Muscle of arm (tissue), 1 donor: ENCODE measurements at regions not wholly inside any gene's neighbourhood (a gene's known extent, or its start where the extent isn't known, plus 50 kb on each side); places are given as distances from the start of the nearest gene placed in this dataset.

ENCODE experiments used
- DNase-seq: peaks from one replicate; pipeline ENCODE4 v3.0.0-alpha.2; 2013

DNA sequence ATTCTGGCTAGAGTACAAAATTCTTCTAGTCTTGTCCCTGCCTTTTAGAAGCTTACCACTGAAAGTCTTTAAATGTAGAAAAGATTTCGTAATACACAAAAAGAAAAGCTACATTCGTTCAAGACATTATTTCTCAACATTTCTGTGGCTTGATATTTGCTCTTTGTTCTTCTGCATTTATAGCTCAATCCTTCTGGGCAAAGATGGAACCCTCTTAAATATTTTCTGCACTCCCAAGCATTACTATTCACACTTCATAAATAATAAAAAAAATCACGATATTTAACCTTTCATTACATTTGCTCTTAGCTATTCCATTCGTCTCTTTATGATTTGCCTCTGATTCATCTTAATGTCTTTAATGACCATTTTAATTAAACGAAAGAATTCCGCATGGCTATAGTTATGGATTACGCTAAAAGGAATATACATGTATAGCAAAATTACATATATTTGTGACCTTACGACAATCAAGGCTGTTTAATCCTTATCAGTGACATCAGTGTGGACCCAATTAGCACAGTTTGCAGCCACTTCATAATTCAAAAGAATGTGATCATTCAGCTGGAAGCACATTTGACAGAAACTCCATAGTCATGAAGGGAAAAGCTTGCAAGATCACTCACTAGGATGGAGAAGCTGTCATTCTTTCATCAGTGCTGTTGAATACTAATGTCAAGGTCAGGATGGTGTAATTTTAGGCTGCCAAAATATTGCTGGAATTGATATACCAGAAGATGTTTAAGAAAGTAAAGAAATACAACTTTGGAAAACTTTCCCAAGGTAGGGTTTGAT is 1075.0 kb upstream of the TENM3 start:
- DNase-seq = no peak

DNA sequence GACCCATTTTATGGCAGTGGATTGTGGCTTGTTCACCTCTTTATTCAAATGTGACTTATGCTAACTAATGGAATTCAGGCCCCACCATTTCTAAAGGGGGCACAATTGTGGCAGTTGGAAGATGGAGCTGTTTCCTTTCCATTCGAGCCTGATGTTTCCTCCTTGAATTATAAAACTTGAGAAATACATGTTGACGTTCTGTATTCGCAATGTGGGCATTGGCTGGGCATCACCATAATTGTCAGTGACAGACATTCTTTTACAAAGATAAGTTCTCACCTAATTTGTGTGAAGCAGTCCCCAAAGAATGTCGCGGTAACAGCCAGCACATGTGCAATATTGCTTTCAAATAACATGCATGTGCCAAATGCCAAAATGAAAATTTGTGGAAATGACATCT is 1070.2 kb upstream of the TENM3 start:
- DNase-seq = no peak

DNA sequence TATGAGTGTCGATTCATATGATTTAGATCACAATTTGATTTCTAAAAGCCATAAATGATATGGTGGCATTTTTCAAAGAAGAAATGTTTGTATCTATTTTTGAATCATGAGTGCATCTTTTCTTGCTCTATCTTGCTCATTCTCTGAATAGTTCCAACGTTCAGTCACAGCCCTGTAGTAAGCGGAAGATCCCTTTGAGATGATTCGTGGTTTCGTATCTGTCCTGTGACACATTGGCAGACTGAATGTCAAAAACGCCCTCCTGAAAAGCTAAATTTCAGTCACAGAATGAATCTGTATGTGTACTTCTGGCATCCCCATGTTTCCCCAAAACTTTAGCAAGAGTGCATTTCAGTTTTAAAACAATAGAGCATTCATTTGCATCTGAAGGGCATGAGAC is 1066.9 kb upstream of the TENM3 start:
- DNase-seq = no peak

DNA sequence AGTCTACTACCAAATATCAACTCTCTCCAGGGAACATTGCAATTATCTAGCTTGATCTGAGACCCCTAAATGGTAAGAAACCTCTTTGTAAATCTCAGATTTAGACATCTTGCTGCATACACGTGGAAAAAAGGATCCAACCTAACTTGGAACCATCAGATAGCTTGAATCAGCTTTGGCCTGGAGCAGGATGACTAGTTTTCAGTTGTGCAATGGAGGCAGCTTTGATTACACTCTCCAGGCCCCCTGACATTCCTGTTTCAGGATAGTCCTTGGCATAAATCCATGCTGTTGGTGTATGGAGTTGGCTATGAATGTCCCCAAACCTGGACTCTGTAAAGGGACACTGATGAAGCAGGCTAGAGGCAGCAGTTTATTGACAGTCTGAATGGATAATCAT is 1061.9 kb upstream of the TENM3 start:
- no peak for DNase-seq

DNA sequence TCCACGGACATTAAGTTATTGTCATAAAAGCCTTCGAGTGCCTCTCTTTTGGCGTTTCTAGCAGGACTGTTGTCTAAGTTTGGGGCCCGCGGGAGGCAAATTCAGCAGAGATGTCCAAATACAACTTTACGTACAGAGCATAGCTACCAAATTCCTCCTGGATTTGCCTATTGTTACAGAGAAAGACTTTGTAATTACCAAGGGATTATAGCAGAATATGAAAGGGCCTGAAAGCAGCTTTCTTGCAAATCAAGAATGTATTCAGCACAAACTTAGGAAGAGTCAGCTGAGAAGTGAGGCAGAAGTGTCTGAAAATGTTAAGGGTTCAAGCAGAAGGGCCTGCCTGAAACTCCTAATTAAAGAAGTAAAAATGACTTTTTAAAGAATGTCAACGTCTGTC is 1053.5 kb upstream of the TENM3 start:
- no peak for DNase-seq

DNA sequence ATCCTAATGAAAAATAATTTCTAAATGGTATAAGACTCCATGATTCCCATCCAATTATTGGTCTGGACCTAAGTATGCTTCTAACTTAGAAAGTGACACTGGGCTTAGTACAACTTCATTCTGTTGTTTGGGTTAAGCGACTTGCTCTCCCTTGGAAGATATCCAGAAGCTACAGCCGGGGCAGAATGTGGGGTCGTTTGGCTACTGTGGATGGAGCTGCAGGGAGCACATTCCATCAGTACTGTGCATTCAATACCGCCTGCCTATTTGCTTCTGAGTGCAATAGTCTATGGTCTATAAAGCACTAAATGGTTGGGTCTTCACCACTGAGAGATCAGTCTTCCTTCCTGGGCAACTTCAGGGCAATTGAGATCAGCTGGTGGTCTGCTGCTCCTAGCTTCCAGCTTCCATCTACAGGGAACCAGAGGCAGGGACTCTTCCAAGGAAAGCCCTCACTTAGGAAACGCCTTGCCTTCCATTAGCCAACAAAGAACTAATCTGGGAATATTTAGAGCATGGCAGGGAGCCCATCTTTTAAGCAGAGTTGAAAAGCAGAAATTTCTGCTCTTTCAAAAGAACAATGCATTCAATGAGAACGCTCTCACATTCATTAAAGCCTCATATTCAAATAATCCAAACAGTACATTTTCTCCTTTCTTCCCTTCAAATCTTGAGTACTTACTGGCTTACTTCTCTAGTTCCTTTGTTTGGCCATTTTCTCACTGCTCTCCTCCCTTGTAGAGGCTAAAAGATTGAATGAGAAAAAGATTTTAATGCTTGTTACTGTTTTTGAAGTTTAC is 1049.9 kb upstream of the TENM3 start:
- no peak for DNase-seq

DNA sequence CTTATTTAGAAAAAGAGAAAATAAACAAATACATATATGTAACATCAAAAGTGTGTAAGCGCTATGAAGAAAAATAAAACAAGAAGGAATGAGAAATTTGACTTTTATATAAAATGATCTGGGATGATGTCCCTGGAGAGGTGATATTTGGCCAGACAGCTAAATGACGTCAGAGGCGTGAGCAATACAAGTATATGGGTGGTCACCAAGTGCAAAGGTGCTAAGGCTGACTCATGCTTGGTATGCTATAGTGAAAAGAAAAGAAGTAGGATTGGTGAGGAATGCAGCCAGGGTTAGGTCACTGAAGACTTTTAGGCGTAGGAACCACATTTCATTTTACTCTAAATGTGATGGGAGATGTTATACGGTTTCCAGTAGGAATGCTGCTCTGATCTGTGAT is 1049.1 kb upstream of the TENM3 start:
- DNase-seq = no peak

DNA sequence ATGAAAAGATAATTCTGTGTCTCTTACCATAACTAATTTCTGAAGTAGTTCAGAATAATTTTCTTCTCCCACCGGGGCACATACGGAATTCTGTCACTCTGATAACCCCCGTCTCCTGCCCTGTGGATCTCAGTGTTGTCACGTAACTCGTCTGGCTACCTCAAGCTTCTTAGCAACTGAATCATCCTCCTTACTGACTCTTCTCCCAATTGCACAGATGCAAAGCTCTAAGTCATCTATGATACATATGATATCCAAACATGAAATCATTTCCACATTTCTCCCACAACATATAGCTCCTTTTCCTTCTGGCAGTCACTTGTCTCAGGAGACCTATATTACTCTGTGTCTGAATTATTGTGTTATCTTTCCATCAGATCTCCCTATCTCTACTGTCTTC is 1043.1 kb upstream of the TENM3 start:
- DNase-seq = no peak

DNA sequence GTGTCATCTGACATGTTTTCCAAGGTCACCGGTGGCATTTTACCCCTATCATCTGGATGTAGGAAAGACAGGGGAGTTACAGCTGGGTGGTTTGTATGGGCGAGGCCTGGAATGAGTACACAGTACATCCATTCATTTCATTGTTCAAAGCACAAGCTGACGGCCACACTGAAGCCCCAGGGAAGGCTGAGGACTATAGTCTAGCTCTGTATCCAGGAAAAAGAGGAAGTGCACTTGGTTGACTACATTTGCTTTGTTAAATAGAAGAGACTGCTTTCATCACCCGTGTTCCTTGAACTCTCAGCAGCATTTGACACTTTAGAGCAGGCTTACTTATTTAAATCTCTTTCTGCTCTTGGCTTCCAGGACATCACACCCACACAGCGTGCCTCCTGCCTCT is 1041.0 kb upstream of the TENM3 start:
- DNase-seq = no peak

DNA sequence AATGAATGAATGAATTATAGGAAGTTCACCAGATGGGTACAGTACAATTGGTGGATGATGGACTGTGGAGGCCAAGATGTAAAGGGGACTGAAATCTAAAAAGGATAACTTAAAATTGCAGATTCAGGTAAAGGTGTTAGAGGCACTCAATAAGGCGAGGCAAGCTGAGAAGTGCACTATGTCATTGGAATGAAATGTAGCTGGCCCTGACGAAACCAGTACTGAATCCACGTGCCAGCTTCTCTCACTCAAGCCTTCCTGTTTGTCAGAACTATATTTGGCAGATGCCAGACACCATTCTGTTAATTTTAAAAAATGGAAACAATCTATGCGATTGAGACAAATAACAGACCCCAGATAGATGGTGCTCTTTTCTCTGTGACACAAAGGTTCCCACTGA is 1039.1 kb upstream of the TENM3 start:
- DNase-seq = no peak

DNA sequence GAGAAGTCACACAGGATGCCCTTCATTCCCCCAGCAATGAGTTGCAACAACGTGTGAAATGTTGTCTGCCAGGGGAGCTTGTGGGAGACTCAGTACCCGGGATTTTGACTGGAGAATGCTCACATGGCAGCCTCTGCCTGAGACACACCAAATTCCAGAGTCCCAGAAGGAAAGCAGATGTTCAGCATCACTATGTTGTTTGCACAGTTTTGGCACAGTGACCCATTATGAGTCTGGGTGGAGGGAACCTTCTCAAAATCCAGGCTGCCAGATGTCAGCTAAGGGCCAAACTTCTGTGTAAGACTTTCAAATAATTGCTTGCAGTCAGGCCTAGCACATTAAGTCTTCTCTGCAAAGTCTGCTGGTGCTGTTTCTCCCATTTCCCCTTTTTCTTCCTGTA is 1029.7 kb upstream of the TENM3 start:
- peak; percentile 49 for DNase-seq

DNA sequence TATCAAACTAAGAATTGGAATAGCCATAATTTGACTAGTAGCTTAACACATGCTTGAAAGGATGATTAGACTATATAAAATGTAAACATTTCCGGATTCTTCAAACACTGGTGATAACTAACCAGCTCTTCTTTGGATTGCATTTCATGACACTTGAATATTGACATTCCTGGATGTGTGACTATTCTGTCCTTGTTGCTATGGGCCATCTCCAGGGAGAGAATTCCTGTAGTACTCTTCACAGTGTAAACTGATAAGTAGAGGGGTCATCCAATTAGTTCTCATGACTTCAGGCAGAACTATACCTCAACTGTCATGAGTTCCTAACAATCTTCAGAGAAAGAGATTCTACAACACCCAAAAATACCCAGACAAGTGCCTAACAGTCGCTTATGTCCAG is 1026.7 kb upstream of the TENM3 start:
- no peak for DNase-seq

DNA sequence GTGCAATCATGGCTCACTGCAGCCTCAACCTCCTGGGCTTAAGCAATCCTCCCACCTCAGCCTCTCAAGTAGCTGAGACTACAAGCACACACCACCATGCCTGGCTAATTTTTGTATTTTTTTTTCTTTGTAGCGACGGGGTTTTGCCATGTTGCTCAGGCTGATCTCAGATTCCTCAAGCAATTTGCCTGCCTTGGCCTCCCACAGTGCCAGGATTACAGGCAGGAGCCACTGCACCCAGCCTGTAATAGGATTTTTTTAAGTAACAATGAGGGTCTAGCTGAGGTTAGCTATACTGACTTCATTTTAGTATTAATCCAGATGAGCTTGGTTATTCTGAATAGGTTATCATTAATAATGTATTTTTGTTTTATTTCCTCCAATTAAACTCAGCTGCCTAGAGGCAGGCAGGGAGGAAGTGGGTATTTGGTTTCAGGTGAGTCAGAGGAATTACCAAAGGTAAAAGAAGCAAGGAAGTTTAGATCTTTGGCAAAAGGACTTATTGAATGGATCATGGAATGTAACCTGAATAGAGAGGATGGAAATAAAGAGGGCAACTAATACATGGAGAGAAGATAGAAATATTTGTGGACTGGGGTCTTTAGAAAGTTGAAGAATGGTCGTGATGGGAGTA is 1023.3 kb upstream of the TENM3 start:
- DNase-seq = no peak

DNA sequence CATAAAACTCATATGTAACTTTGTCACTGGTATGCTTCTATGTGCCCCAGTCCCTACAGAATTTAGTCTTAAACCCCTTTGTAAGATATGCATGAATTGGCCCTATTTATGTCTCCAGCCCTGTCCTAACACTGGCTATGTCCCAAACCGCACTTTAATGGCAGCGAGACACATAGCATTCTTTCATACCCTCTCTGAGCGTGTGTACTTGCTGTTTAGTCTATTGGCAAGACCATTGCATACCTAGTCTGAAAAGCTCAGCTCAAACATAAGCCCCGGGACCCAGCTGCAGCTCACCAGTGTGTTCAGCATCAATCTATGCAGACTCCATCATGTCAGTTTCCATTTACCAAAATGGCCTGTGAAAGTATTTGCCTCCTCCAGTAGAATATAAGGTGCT is 1018.4 kb upstream of the TENM3 start:
- no peak for DNase-seq

DNA sequence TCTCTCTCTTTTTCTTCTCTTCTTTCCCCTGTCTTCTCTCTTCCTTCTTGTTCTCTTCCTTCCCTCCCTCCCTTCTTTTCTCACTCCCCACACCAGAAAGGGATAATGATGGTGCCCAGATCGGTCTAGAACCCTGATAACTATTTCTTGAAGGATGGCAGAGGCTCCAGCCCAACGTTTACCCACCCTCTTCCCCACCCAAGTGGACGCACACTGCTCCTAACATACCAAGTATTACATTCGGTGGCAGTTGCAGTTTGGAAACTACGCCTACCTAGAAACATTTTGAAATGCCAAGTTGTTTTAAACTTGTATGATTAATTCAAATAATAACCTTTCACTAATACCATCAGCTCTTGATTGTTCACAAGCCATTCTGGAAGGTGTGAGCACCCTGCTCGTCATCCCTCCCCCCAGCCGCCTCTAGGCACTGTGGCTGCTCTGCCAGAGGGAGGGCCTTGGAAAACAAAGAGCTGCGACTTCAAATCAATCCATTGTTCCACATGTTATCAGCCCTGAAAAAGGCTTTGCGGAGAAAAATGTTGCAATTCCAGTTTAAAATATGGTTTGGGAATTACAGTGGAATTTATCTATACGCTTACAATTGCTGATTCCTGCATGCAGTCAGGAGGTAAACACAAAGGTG is 1017.5 kb upstream of the TENM3 start:
- DNase-seq = no peak

DNA sequence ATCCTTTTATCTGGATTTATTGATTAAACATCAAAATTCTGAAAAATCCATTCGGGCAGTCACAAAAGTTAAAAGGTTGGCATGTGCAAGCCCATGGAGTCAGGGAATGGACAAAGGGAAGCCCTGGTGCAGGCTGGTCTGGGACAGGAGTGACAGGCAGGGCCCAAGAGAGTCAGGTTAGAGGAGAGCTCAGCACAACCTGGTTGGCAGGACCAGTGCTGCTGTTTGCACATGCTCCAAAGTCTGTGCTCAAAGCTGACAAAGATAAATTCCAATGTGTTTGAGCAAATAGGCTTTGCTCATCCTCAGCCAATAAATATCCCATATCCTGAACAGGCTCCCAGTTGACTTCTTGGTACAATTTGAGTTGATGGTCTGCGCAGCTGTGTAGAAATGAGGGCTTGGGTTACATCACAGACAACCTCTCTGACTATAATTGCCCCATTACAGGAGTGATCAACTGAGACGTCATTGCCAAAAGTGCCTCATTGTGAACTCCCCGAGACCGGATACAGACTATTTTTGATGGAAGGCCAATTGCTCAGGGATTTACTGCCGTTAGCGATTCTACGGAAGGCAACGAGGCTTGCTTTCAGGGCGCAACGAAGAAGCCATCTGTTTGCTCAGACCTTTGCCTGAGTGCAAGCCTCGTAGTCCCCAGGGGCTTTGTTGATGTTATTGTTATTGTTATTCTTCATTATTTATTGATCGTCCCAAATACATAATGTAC is 1008.1 kb upstream of the TENM3 start:
- DNase-seq = peak; percentile 11

DNA sequence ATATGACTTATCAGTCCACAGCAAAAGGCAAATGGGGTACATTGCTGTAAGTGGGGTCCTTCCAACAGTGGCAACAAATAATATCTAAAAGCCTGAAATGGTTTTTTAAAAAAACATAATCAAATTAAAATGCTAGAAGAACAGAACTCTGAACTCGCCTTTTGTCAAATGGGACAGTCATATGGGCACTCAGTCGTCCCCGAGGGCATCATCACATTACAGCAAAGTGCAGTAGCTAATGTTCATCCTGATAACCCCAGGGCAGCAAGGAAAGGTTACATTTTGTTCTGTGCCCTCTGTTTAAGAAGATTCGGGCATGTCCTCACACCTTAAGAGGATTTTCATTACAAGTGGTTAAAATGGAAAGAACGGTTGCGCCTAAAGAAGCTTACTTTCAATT is 997.9 kb upstream of the TENM3 start:
- DNase-seq = no peak

DNA sequence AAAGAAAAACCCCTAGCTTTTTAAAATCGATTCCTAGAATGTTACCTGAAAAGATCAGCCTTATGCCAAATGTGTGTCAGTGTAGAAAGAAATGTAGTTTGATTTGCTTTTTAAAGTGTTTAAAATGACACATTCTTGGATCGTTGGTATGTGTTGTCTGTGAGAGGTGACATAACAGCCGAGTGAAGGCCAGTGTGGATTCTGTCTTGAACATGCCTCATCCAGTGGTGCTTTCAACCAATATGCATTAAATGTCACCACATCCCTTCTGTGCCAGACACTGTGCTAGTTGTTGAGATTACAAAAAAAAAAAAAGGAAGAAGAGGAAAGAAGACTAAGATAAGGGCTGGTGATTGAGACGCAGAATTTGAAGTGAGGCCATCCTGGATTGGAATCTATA is 994.2 kb upstream of the TENM3 start:
- no peak for DNase-seq

DNA sequence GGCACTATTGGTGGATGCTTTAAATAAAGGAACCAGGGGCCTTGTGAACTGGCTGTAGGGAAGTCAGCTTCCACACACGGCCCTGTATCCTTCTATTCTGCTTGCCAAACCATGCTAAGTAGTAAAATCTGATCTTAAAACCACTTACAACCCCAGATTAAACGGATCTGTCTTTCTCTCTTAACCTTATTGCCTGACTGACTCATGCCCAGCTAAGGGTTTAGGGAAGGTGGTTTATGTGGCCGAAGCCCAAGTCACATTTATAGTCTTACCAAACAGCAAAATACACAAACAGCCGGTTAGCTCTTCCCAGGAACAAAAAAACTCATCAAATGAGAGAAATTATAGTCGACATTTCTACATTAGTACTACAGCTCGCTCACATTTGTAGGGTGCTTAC is 988.4 kb upstream of the TENM3 start:
- DNase-seq = no peak

DNA sequence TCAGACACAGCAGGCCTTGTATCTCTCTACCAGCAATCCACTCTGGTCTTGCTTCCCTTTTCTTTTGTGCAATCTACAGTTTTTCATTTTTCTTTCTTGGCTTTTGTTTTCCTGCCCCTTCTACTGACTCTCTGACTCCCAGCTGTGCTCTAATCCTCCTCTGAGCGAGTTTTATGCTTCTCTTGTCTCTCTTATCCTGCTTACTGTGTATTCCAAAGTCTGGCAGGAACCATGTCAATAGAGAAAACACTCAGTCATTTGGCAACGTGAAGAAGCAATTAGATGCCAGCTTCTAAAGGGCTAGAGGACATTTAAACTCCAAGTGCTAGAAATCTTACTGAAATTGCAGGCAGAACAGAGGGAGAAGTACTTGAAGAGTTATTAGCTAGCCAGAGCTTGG is 984.6 kb upstream of the TENM3 start:
- no peak for DNase-seq

DNA sequence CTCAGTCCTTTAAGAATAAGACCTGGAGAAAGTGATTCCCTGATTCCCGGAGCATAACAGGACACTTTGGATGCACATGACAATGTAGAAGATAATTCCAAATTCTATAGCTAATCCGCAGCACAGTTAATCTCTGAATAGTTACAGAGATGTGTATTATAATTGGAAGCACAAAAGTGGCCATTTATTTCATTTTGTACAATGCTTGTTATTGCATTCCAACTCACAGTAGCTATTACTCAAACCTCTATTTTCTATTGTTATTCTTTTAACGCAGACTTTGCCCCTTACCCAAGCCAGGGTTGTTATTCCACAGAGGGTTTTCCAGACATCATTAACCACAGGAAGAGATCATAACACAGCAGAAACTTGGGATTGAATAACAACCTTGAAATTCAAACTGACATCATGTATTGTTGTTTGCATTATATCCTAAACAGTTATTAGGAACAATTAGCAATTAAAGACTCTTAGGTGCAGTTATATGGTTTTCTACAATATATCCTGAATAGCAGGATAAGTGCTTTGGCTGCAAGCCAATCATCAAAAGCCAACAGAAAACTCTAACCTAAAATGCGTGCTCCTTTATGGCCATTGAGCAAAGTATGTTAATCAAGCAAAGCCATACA is 984.0 kb upstream of the TENM3 start:
- DNase-seq = no peak
